Naive thymus-derived CD4-positive, alpha-beta T cell (primary cell): ENCODE measurements at regions not wholly inside any gene's neighbourhood (a gene's known extent, or its start where the extent isn't known, plus 50 kb on each side); places are given as distances from the start of the nearest gene placed in this dataset.
"Not testable (repeated sequence)": the region's sequence is repeated elsewhere in the genome, so short reads cannot be mapped to it uniquely, and the experiment has no call there.

Source experiments
- ATAC-seq: fragments of 150-1000 bp; cut with Tn5 transposase; 2 replicates; pipeline ENCODE4 v1.10.0; 2021; ENCODE audit warnings: mild to moderate bottlenecking, moderate library complexity
- CTCF ChIA-PET: fragments of 350-600 bp; sonication (Branson Sonifier 250); formaldehyde crosslinking; loops from one replicate; lab custom pipeline; 2021; ENCODE audit warnings: antibody characterized with exemption; lab: Charles Lee
- POLR2A ChIA-PET: fragments of 350-600 bp; sonication (Branson Sonifier 250); formaldehyde crosslinking; loops from one replicate; lab custom pipeline; 2021; ENCODE audit warnings: antibody characterized with exemption, inconsistent platforms; lab: Charles Lee
- DNase-seq, 9 donors: peaks; one replicate each; pipeline versions ENCODE4 v3.0.0 to v3.0.0-alpha.2; 2020 to 2022; ENCODE audit warnings: mixed read lengths in 1 of 9
- H3K27ac ChIP-seq: one replicate; pipeline ENCODE4 v1.7.0; 2013; ENCODE audit warnings: mild to moderate bottlenecking, low read depth, low read length, moderate library complexity
- H3K27me3 ChIP-seq, 2 donors: one replicate each; pipeline ENCODE4 v1.7.0; 2013; ENCODE audit warnings: low read length in 2 of 2, mild to moderate bottlenecking in 2 of 2, moderate library complexity in 2 of 2; ENCODE audit not compliant: control insufficient read depth in 2 of 2, insufficient read depth in 2 of 2
- H3K36me3 ChIP-seq, 3 experiments: 1 replicate in 2 of 3; 2 replicates in 1 of 3; pipeline ENCODE4 v1.7.0; 2013; ENCODE audit warnings: low read length in 3 of 3, mild to moderate bottlenecking in 3 of 3, moderate library complexity in 1 of 3; ENCODE audit not compliant: insufficient read depth in 3 of 3, control insufficient read depth in 2 of 3
- H3K4me1 ChIP-seq, 2 donors: one replicate each; pipeline ENCODE4 v1.7.0; 2013; ENCODE audit warnings: low read length in 2 of 2, mild to moderate bottlenecking in 2 of 2, moderate library complexity in 1 of 2; ENCODE audit not compliant: control insufficient read depth in 2 of 2, insufficient read depth in 2 of 2
- H3K4me3 ChIP-seq: 2 replicates; pipeline ENCODE4 v1.7.0; 2013; ENCODE audit warnings: mild to moderate bottlenecking, low read length
- H3K9me3 ChIP-seq, 3 experiments: 1 replicate in 2 of 3; 2 replicates in 1 of 3; pipeline ENCODE4 v1.7.0; 2013; ENCODE audit warnings: low read length in 3 of 3; ENCODE audit not compliant: control insufficient read depth in 2 of 3
- H3K27ac Mint-ChIP-seq, 9 donors: one replicate each; pipeline ENCODE4 v1.8.0; 2020 to 2022; ENCODE audit warnings: mixed read lengths in 9 of 9, mild to moderate bottlenecking in 8 of 9, moderate library complexity in 5 of 9, inconsistent platforms in 2 of 9
- H3K27me3 Mint-ChIP-seq, 5 donors: one replicate each; pipeline ENCODE4 v1.8.0; 2021 to 2022; ENCODE audit warnings: mixed read lengths in 5 of 5, mild to moderate bottlenecking in 1 of 5
- H3K36me3 Mint-ChIP-seq, 5 donors: one replicate each; pipeline ENCODE4 v1.8.0; 2020 to 2022; ENCODE audit warnings: mixed read lengths in 5 of 5, mild to moderate bottlenecking in 3 of 5, inconsistent platforms in 1 of 5
- H3K4me1 Mint-ChIP-seq, 7 donors: one replicate each; pipeline ENCODE4 v1.8.0; 2020 to 2022; ENCODE audit warnings: mixed read lengths in 7 of 7, mild to moderate bottlenecking in 3 of 7, inconsistent platforms in 1 of 7
- H3K4me3 Mint-ChIP-seq, 10 donors: one replicate each; pipeline ENCODE4 v1.8.0; 2020 to 2022; ENCODE audit warnings: mild to moderate bottlenecking in 10 of 10, mixed read lengths in 10 of 10, moderate library complexity in 6 of 10, inconsistent platforms in 2 of 10
- H3K9me3 Mint-ChIP-seq, 11 donors: one replicate each; pipeline ENCODE4 v1.8.0; 2020 to 2022; ENCODE audit warnings: mixed read lengths in 11 of 11, mild to moderate bottlenecking in 4 of 11, inconsistent platforms in 1 of 11, moderate library complexity in 1 of 11
- intact Hi-C, 2 donors: fragments of 100-400 bp; cut with micrococcal nuclease; formaldehyde crosslinking; loops; one replicate each; pipeline ENCODE4 v1.15.1; 2023

- H3K9me3 ChIP-seq, result no peaks in the 10 kb centered on the region
Measured at GRCh38 chr22:49400136-49400940, 427.3 kb downstream of the BRD1 start.

DNA sequence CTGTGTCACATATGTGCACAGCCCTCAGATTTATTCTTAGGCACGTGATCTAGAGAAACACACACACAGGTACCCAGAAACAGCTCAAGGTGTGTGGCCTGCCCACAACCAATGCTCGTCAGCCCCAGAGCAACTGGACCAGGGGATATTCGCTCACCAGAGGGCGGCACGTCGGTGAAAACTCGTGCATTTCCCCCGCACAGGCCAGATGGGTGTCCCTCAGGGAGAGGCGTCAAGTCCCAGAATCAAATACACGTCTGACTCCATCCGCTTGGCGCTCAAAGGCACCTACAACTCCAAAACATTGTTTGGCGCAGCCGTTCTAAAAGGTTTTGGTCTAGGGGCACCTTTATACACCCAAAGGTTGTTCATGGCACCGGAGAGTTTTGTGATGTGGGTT is 429.0 kb downstream of the BRD1 start:
- H3K9me3 Mint-ChIP-seq, result peaks cover 0 to 10% (median 2%) of the 10 kb centered on the region in 11 donors
- peaks cover 0 to 18% (median 5%) of the 10 kb centered on the region in 5 donors for H3K27me3 Mint-ChIP-seq
- no peaks in the 10 kb centered on the region for H3K4me1 Mint-ChIP-seq
- no peak overlapping the region for H3K4me3 Mint-ChIP-seq
- Histone ChIP-seq H3K36me3 (no peaks in the 10 kb centered on the region), H3K4me3 (no peak overlapping the region), H3K9me3 (no peaks in the 10 kb centered on the region), H3K27me3 (no peaks in the 10 kb centered on the region), H3K4me1 (no peaks in the 10 kb centered on the region), H3K27ac (no peak overlapping the region)
- ChIA-PET POLR2A (no interaction called here), CTCF (no interaction called here)
- no peak for ATAC-seq
- H3K36me3 Mint-ChIP-seq, result no peaks in the 10 kb centered on the region
- no peak for DNase-seq
- intact Hi-C loops, result no loop called here
- H3K27ac Mint-ChIP-seq, result no peak overlapping the region

More at GRCh38 chr22:49400136-49400940, 427.3 kb downstream of the BRD1 start:
- H3K9me3 Mint-ChIP-seq, result no peaks in the 10 kb centered on the region
- peaks cover 0 to 2% (median 0%) of the 10 kb centered on the region in 7 donors for H3K4me1 Mint-ChIP-seq
- no peak overlapping the region for H3K4me3 Mint-ChIP-seq
- H3K27ac Mint-ChIP-seq, result no peak overlapping the region
- H3K27ac ChIP-seq, result no peak overlapping the region
- H3K27me3 ChIP-seq, result no peaks in the 10 kb centered on the region
- no peaks in the 10 kb centered on the region for H3K36me3 Mint-ChIP-seq
- DNase-seq (no peak), ATAC-seq (no peak)
- ChIA-PET POLR2A (no interaction called here), CTCF (no interaction called here)
- intact Hi-C loops, result no loop called here
- H3K4me3 ChIP-seq, result no peak overlapping the region
- no peaks in the 10 kb centered on the region for H3K36me3 ChIP-seq
- H3K27me3 Mint-ChIP-seq, result peaks cover 0 to 16% (median 4%) of the 10 kb centered on the region in 5 donors
- no peaks in the 10 kb centered on the region for H3K4me1 ChIP-seq

GRCh38 chr22:49398115-49398514 is 429.6 kb downstream of the BRD1 start:
- peaks cover 0 to 4% (median 0%) of the 10 kb centered on the region in 5 donors for H3K36me3 Mint-ChIP-seq
- H3K9me3 Mint-ChIP-seq, result peaks cover 0 to 13% (median 3%) of the 10 kb centered on the region in 11 donors
- Histone ChIP-seq H3K27ac (no peak overlapping the region), H3K27me3 (no peaks in the 10 kb centered on the region), H3K4me1 (no peaks in the 10 kb centered on the region), H3K36me3 (no peaks in the 10 kb centered on the region), H3K4me3 (no peak overlapping the region), H3K9me3 (no peaks in the 10 kb centered on the region)
- intact Hi-C loops, result no loop called here
- H3K27me3 Mint-ChIP-seq, result peaks cover 0 to 18% (median under 1%) of the 10 kb centered on the region in 5 donors
- no peak overlapping the region for H3K27ac Mint-ChIP-seq
- ChIA-PET POLR2A (no interaction called here), CTCF (no interaction called here)
- DNase-seq (no peak), ATAC-seq (no peak)
- no peak overlapping the region for H3K4me3 Mint-ChIP-seq
- no peaks in the 10 kb centered on the region for H3K4me1 Mint-ChIP-seq

- DNase-seq, result no peak
- Histone ChIP-seq H3K9me3 (no peaks in the 10 kb centered on the region), H3K4me1 (no peaks in the 10 kb centered on the region), H3K27me3 (no peaks in the 10 kb centered on the region), H3K36me3 (no peaks in the 10 kb centered on the region), H3K4me3 (no peak overlapping the region), H3K27ac (no peak overlapping the region)
- CTCF ChIA-PET, result no interaction called here
- intact Hi-C loops, result no loop called here
- no peak overlapping the region for H3K27ac Mint-ChIP-seq
- no peak for ATAC-seq
- H3K36me3 Mint-ChIP-seq, result peaks cover 0 to 4% (median under 1%) of the 10 kb centered on the region in 5 donors
- H3K9me3 Mint-ChIP-seq, result peaks cover 0 to 13% (median 3%) of the 10 kb centered on the region in 11 donors
- H3K4me3 Mint-ChIP-seq, result no peak overlapping the region
- POLR2A ChIA-PET, result no interaction called here
- peaks cover 0 to 26% (median 7%) of the 10 kb centered on the region in 5 donors for H3K27me3 Mint-ChIP-seq
- no peaks in the 10 kb centered on the region for H3K4me1 Mint-ChIP-seq
Measured at GRCh38 chr22:49396817-49397216, 430.9 kb downstream of the BRD1 start.

DNA sequence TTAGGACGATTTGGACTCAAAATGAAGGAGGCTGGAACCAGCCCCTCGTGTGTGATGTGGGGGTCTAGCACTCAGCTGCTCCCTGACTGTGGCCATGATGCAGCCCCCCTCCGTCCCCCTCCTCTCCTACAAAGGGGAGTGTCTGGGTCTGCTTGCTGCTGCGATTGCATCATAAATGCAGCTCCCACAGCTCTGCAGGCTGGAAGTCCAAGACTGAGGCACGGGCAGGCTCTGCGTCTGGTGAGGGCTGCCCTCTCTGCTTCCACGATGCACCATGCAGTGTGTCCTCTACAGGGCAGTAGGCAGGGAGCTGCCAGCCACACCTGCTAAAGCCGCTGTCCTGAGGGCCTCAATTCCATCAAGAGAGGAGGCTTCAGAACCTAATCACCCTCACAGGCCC is 432.1 kb downstream of the BRD1 start:
- Mint-ChIP-seq H3K4me3 (no peak overlapping the region), H3K36me3 (peaks cover 0 to 4% (median 3%) of the 10 kb centered on the region in 5 donors), H3K9me3 (peaks cover 0 to 15% (median 3%) of the 10 kb centered on the region in 11 donors), H3K27me3 (peaks cover 0 to 35% (median 13%) of the 10 kb centered on the region in 5 donors), H3K4me1 (no peaks in the 10 kb centered on the region), H3K27ac (no peak overlapping the region)
- Histone ChIP-seq H3K27ac (no peak overlapping the region), H3K27me3 (no peaks in the 10 kb centered on the region), H3K36me3 (no peaks in the 10 kb centered on the region), H3K4me3 (no peak overlapping the region), H3K9me3 (no peaks in the 10 kb centered on the region), H3K4me1 (no peaks in the 10 kb centered on the region)
- intact Hi-C loops, result no loop called here
- ChIA-PET CTCF (no interaction called here), POLR2A (no interaction called here)
- ATAC-seq (no peak), DNase-seq (no peak)

DNA sequence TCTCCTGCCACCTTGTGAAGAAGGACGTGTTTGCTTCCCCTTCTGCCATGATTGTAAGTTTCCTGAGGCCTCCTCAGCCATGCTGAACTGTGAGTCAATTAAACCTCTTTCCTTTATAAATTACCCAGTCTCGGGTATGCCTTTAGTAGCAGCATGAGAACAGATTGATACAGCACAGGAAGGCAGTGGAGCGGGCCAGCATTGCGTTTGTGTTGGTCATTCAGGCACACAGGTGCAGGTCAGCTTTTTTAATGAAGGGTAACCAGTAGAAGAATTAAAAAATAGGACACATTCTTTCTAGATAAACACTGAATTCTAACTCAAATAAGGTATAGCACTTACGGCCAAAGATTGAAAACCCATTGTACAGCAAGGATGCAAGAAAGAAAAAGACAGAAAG is 432.6 kb downstream of the BRD1 start:
- POLR2A ChIA-PET, H3K4me1 ChIP-seq, DNase-seq, H3K4me3 Mint-ChIP-seq, H3K27me3 ChIP-seq, H3K4me1 Mint-ChIP-seq, CTCF ChIA-PET, H3K9me3 ChIP-seq, ATAC-seq, H3K36me3 Mint-ChIP-seq, H3K27ac Mint-ChIP-seq, H3K36me3 ChIP-seq, intact Hi-C loops, H3K4me3 ChIP-seq, H3K27ac ChIP-seq: not testable (repeated sequence)
- peaks cover 0 to 40% (median 13%) of the 10 kb centered on the region in 5 donors for H3K27me3 Mint-ChIP-seq
- peaks cover 0 to 19% (median 3%) of the 10 kb centered on the region in 11 donors for H3K9me3 Mint-ChIP-seq
